K562 (cell line): ENCODE measurements at regions not wholly inside any gene's neighbourhood (a gene's known extent, or its start where the extent isn't known, plus 50 kb on each side); places are given as distances from the start of the nearest gene placed in this dataset.

Experiments
- ATAC-seq: fragments of 200-7000 bp; cut with Tn5 transposase; 3 replicates; pipeline ENCODE4 v1.9.1; 2020; ENCODE audit warnings: moderate library complexity
- BruUV-seq: library from RNA; stranded (reverse); fragments of 400-500 nt; replicated peaks from 2 replicates; lab custom pipeline; 2021; lab: Mats Ljungman, UMichigan
- CTCF ChIA-PET: fragments of 300-600 bp; formaldehyde crosslinking; extraction: SDS; loops from one replicate; lab custom pipeline; 2021; ENCODE audit warnings: low intra/inter-chr PET ratio; lab: Yijun Ruan, JAX
- POLR2A ChIA-PET: fragments of 300-600, 350-650 bp; sonication (Branson Sonifier 250); formaldehyde crosslinking; extraction: SDS; loops from one replicate; lab custom pipeline; 2021; ENCODE audit warnings: antibody characterized with exemption, inconsistent platforms; lab: Yijun Ruan, JAX
- DNase-seq, 4 experiments: peaks; one replicate each; pipeline versions ENCODE4 v3.0.0 to v3.0.0-alpha.2; 2011 to 2018; ENCODE audit warnings: low spot score in 3 of 4, mixed read lengths in 3 of 4; ENCODE audit errors: extremely low read depth in 1 of 4
- FAIRE-seq: peaks from 2 replicates; lab custom pipeline; 2011; peaks lifted over from hg19 to GRCh38; lab: Jason Lieb, UNC
- H2AFZ ChIP-seq: 2 replicates; pipeline ENCODE4 v1.6.0; 2011; ENCODE audit warnings: low read depth, low read length, control low read depth, inconsistent platforms
- H3K27ac ChIP-seq: fragments of 200-600 bp; 3 replicates; pipeline ENCODE4 v1.8.0; 2011; ENCODE audit warnings: low read depth, mild to moderate bottlenecking, control low read depth, inconsistent platforms, low read length, moderate library complexity, mixed read lengths; ENCODE audit errors: extremely low read depth
- H3K27me3 ChIP-seq, 2 experiments: fragments of 300-600 bp in 1 of 2; 2 replicates in 1 of 2; 3 replicates in 1 of 2; pipeline versions ENCODE4 v1.6.0 to v1.8.0; 2011; ENCODE audit warnings: inconsistent platforms in 2 of 2, low read length in 2 of 2, mild to moderate bottlenecking in 1 of 2, mixed read lengths in 1 of 2, moderate library complexity in 1 of 2; ENCODE audit not compliant: control insufficient read depth in 2 of 2, insufficient read depth in 2 of 2
- H3K36me3 ChIP-seq: fragments of 300-600 bp; 3 replicates; pipeline ENCODE4 v1.8.0; 2011; ENCODE audit warnings: mild to moderate bottlenecking, low read length, inconsistent platforms; ENCODE audit not compliant: control insufficient read depth, insufficient read depth
- H3K4me1 ChIP-seq, 2 experiments: fragments of 200-600 bp in 1 of 2; replicated peaks in 1 of 2; 2 replicates in 1 of 2; 3 replicates in 1 of 2; pipeline versions ENCODE4 v1.5.1 to v1.8.0; 2011; ENCODE audit warnings: inconsistent platforms in 2 of 2, low read length in 2 of 2, mild to moderate bottlenecking in 1 of 2, mixed read lengths in 1 of 2, moderate library complexity in 1 of 2; ENCODE audit not compliant: control insufficient read depth in 2 of 2, insufficient read depth in 2 of 2
- H3K4me2 ChIP-seq: 2 replicates; pipeline ENCODE4 v1.6.1; 2011; ENCODE audit warnings: low read length, control low read depth, inconsistent platforms, mixed read lengths; ENCODE audit not compliant: insufficient read depth
- H3K4me3 ChIP-seq: fragments of 200-600 bp; sonication (generic), shearing (Covaris generic); 2 replicates; pipeline ENCODE4 v1.5.1; 2016; ENCODE audit warnings: control low read depth, inconsistent platforms
- H3K79me2 ChIP-seq: fragments of 200-600 bp; 3 replicates; pipeline ENCODE4 v1.8.0; 2011; ENCODE audit warnings: low read length, inconsistent platforms; ENCODE audit not compliant: control insufficient read depth, insufficient read depth
- H3K9ac ChIP-seq, 2 experiments: 2 replicates each; pipeline versions ENCODE4 v1.6.0 to v1.6.1; 2011; ENCODE audit warnings: low read depth in 2 of 2, low read length in 2 of 2, control low read depth in 1 of 2, inconsistent platforms in 1 of 2, mild to moderate bottlenecking in 1 of 2, mixed read lengths in 1 of 2; ENCODE audit not compliant: insufficient read depth in 1 of 2
- H3K9me1 ChIP-seq: one replicate; pipeline ENCODE4 v1.6.0; 2011; ENCODE audit warnings: inconsistent platforms, mild to moderate bottlenecking, low read length, moderate library complexity; ENCODE audit not compliant: control insufficient read depth, insufficient read depth
- H3K9me3 ChIP-seq: replicated peaks from 2 replicates; pipeline ENCODE4 v1.5.1; 2011; ENCODE audit warnings: low read depth, low read length, inconsistent platforms; ENCODE audit not compliant: control insufficient read depth, insufficient read depth
- H4K20me1 ChIP-seq: replicated peaks from 2 replicates; pipeline ENCODE4 v1.6.1; 2011; ENCODE audit warnings: low read length, inconsistent platforms, mixed read lengths; ENCODE audit not compliant: control insufficient read depth, insufficient read depth
- BMI1 ChIP-seq: fragments of 150-350 bp; IDR thresholded peaks from 2 replicates; pipeline ENCODE4 v1.6.1; 2014; ENCODE audit warnings: low read length
- HEY1 ChIP-seq: fragments of 250-450 bp; sonication (Bioruptor Pico); IDR thresholded peaks from 2 replicates; pipeline ENCODE4 v1.5.0; 2020; ENCODE audit warnings: mild to moderate bottlenecking, moderate library complexity, borderline replicate concordance
- POLR2A ChIP-seq: fragments of 450-650 bp; conservative IDR thresholded peaks from 2 replicates; pipeline ENCODE4 v1.6.1; 2016
- TAL1 ChIP-seq: fragments of 450-650 bp; IDR thresholded peaks from 2 replicates; pipeline ENCODE4 v1.6.1; 2016; ENCODE audit warnings: mild to moderate bottlenecking
- ZBTB2 ChIP-seq: fragments of 450-650 bp; IDR thresholded peaks from 2 replicates; pipeline ENCODE4 v1.6.1; 2016; ENCODE audit warnings: antibody characterized with exemption
- ZNF133 ChIP-seq: fragments of 250-450 bp; sonication (Bioruptor Pico); IDR thresholded peaks from 2 replicates; pipeline ENCODE4 v1.4.0; 2020; ENCODE audit warnings: mild to moderate bottlenecking
- ZNF398 ChIP-seq: fragments of 250-450 bp; sonication (Bioruptor Pico); IDR thresholded peaks from 2 replicates; pipeline ENCODE4 v1.8.0; 2021; ENCODE audit warnings: moderate library complexity, mild to moderate bottlenecking, inconsistent platforms
- WGBS: fragments of 100-300 bp; shearing (Covaris generic); methylation state at CpG from one replicate; pipeline ENCODE4 v1.1.6; 2016; ENCODE audit warnings: low coverage, mixed read lengths; ENCODE audit not compliant: insufficient coverage; ENCODE audit errors: missing lambda C conversion rate; 5-methylcytosine and 5-hydroxymethylcytosine counted together
- in situ Hi-C: fragments of 300-500 bp; cut with MboI; formaldehyde crosslinking; loops from 4 replicates; pipeline ENCODE4 v1.15.0; 2018; ENCODE audit warnings: inconsistent platforms, mixed read lengths
- intact Hi-C: fragments of 100-400 bp; cut with micrococcal nuclease; formaldehyde crosslinking; loops from 2 replicates; pipeline ENCODE4 v1.14.2; 2022

- TF ChIP-seq ZNF398 (CRISPR knock-in tag) = no peak
- no peak for TF ChIP-seq TAL1
- TF ChIP-seq HEY1 (CRISPR knock-in tag) = no peak
- no peak for TF ChIP-seq BMI1
- TF ChIP-seq ZBTB2 = no peak
- TF ChIP-seq POLR2A = no peak
- no peak for TF ChIP-seq ZNF133
- ATAC-seq (no peak), FAIRE-seq (no peak), DNase-seq (no peak)
- Histone ChIP-seq H3K9ac (no peak overlapping the region), H3K9me3 (no peaks in the 10 kb centered on the region), H3K36me3 (no peaks in the 10 kb centered on the region), H3K4me2 (no peak overlapping the region), H3K27ac (no peak overlapping the region), H3K79me2 (no peaks in the 10 kb centered on the region), H2AFZ (no peak overlapping the region), H4K20me1 (no peaks in the 10 kb centered on the region), H3K4me1 (no peaks in the 10 kb centered on the region), H3K27me3 (no peaks in the 10 kb centered on the region), H3K4me3 (no peak overlapping the region), H3K9me1 (no peaks in the 10 kb centered on the region)
- BruUV-seq = no TSS peak
- ChIA-PET CTCF (no interaction called here), POLR2A (interaction anchor here (0.9 kb wide), 1 partner anchor 9 kb away, joined by 4 read pairs; no protein-coding TSS in a partner anchor)
- WGBS = 1% methylated on average over 6 of the region's 6 CpGs
- intact Hi-C loops = no loop called here
- in situ Hi-C loops = no loop called here
These were observed 241.6 kb upstream of the CD180 start for GRCh38 chr5:67437905-67438845.
